ENCODE measurements at regions not wholly inside any gene's neighbourhood (a gene's known extent, or its start where the extent isn't known, plus 50 kb on each side); places are given as distances from the start of the nearest gene placed in this dataset.
"Not testable (repeated sequence)": the region's sequence is repeated elsewhere in the genome, so short reads cannot be mapped to it uniquely, and the experiment has no call there.

DNA sequence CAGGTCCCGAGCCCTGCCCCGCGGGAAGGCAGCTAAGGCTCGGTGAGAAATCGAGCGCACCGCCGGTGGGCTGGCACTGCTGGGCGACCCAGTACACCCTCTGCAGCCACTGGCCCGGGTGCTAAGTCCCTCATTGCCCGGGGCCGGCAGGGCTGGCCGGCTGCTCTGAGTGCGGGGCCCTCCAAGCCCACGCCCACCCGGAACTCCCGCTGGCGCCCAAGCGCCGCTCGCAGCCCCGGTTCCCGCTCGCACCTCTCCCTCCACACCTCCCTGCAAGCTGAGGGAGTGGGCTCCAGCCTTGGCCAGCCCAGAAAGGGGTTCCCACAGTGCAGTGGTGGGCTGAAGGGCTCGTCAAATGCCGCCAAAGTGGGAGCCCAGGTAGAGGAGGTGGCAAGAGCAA, 63.2 kb upstream of the IER3 start:
- DNase-seq (ENCODE audit: low read depth), result not testable (repeated sequence)

DNA sequence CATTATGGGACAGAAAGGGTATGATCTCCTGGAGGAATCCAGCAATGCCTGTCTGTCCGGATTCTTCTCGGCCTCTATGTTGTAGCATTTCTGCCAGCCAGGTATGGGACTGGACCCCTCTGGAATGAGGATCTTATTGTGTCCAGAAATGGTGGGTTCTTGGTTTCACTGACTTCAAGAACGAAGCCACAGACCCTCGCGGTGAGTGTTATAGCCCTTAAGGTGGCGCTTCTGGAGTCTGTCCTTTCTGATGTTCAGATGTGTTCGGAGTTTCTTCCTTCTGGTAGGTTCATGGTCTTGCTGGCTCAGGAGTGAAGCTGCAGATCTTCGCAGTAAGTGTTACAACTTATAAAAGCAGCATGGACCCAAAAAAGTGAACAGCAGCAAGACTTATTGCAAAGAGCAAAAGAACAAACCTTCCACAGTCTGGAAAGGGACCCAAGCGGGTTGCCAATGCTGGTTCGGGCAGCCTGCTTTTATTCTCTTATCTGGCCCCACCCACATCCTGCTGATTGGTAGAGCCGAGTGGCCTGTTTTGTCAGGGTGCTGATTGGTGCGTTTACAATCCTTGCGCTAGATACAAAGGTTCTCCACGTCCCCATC, 62.3 kb upstream of the IER3 start:
- DNase-seq (ENCODE audit: low read depth), result no peak

DNA sequence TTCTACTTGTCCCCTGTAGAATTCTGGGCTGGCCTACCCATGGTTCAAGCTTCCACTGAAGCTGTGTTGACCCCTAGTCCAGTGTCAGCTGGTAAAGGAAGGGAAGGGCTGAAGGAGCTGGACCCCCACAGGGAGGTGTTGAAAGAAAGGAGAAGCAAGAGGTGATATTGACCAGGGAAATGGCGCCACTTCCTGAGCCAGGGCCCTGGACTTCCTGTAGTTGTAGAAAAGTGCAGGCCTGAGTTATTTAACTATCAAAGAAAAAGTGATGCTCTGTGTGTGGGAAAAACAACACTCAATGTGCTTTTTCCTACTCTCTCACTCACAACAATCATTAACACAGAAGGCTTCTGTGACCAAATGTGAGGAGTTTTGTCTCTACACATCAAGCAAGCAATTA, 60.0 kb upstream of the IER3 start:
- DNase-seq (ENCODE audit: low read depth), result no peak

DNA sequence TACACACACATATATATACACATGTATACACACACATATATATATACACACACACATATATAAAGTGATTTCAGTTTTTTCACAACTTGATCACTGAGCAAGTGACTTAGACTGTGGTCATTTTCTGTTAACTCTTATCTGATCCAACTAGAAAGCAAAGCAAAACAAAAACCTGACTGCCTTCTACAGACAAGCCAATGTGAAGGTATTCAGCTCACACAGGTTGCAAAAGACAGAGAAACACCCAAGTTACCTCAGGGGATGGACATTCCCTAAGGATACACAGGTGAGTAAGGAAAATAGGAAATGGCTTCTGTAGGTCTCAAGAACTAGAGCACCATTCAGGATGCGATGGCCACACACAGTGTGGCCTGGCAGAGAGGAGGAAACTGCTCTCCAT, 58.4 kb upstream of the IER3 start:
- DNase-seq (ENCODE audit: low read depth), result no peak

DNA sequence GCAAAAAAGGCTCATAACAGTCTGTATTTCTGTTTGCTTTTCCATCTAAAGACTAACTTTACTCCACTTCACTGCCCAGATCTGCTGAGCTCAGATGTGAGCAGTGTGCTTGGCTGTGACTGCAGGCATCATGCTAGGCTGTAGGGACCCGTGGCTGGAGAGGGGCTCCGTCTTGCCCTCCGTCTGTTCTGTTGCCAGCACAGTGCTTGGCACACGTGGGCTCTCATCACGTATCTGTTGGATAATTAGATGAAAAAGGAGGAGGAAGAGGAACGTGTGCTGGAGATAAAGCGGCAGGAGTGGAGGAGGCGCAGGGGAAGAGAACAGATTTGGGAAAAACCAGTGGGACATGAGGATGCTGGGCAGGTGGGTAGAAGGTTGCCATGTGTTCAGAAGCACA, 57.6 kb upstream of the IER3 start:
- DNase-seq (ENCODE audit: low read depth), result no peak

DNA sequence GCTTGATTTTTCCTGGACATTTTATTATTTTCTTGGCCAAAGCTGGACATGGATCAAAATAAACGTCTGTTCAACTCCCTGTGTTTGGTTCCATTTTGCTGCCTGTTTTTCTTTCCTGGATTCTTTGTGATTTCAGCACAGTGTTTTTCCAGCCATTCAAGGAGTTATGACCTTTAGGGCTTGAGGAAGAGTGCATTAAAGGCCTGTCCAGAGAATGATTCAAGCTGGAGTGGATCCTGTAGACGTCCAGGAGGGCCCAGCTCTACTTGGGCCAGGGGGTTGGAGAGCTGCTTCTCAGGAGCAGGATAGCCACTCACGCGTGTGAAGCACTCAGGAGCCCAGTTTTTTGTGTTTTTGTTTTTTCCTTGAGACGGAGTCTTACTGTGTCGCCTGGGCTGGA, 56.5 kb upstream of the IER3 start:
- DNase-seq (ENCODE audit: low read depth), result no peak

DNA sequence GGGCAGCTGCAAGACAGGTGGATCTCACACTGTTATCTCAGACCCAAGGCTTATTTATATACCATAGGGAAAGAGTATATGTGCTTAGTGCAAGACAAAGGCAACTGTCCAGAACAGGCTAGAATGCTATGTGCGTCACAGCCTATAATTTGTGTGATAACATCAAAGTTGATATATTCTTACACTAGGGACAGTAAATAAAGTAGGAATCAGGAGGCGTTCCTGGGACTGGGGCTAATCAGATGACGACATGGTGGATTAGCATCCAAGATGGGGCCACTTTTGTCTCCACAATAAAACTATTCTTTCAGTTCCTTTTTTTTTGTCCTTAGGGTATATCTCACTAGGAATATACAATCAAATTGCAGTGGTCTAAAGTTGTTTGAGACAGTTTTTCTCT, 54.9 kb upstream of the IER3 start:
- no peak for DNase-seq (ENCODE audit: low read depth)

DNA sequence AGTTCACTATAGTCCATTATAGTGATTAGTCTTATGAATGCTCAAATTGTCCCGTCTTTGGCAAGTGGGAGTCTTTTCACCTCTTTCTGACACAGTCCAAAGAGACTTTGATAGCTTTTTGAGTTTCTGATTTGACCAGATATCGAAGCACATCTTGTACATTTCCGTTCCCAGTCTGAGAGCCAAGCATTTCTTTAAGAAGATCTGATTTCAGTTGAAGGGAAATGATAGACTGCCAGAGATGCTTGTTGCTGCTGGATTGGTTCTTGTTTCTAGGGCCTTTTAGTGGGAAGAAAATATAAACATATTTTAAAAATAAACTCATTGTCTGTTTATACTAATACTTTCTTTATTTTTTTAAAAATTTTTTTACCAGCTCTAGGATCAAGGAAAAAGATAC, 54.1 kb upstream of the IER3 start:
- no peak for DNase-seq (ENCODE audit: low read depth)

DNA sequence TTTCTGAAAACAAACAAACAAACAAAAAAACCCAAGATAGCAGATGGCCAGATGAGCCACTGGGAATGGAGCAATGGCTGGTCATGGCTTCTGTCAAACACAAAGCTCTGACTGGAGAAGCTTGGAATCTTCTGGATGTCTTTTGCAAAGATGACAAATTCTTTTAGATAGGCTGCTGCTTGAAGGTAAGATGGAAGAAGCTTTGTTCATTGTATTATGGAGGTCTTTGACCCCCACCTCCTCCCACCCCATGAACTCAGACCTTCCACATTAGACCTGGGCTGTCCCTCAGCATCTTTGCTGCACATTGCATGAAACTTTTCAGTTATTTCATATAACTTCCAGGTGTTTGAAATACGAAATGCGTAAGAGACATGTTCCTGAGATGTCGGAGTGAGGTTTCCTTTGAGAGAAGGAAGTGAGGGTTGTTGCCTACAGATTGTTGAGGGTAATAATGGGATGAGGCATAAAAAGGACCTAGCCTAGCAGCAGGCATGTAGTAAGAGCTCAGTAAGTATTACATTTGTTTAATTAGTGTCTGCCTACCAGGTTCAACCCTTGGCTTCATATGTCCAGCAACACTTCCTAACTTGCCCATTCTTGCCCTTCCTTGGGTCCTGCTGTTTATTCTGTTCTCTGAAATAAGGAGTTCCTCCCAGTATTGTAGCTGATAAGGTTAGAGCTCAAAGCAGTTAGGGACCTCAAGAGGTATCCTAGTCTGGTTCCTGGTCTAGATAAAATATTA, 51.4 kb upstream of the IER3 start:
- no peak for DNase-seq (ENCODE audit: low read depth)
